NCI-H1105 (cell line): ENCODE measurements at regions not wholly inside any gene's neighbourhood (a gene's known extent, or its start where the extent isn't known, plus 50 kb on each side); places are given as distances from the start of the nearest gene placed in this dataset.

Experiments
- DNase-seq: peaks from one replicate; lab custom pipeline; 2025; lab: John Stamatoyannopoulos, UW

DNA sequence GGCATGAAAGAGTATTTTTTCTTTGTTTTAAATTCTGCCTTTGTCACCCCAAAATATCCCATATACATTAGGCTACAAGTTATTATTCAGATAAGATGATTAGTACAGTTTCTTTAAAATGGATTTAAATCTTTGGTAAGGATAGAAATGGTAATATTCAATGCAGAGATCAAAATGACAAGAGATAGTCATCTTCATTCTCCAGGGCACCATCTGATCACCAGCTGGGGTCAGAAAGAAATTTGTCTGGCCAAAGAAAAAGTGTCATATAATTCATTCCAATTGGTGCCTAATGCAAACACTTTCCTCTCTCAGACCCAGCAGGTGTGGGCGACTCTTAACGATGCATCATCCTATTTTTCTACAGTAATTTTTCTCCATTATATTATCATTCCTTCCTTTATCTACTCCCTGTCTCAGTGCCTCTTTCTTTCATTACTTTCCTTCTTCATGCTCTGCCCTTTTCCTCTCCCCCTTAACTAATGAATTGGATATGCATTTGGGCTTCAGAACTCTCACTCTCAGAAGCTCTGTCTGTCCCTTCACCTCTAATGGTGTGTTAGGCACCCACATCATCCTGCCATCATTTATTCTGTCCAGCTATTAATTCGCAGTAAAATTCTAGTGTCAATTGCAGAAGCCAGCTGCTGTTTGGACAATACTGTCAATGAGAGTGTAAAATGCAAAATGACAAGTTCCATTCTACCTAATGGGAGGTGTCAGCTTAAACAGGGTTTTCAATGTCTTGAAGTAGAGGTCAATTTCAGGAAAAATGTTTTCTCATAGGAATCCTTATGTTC, 570.5 kb downstream of the TDRD15 start:
- no peak for DNase-seq

DNA sequence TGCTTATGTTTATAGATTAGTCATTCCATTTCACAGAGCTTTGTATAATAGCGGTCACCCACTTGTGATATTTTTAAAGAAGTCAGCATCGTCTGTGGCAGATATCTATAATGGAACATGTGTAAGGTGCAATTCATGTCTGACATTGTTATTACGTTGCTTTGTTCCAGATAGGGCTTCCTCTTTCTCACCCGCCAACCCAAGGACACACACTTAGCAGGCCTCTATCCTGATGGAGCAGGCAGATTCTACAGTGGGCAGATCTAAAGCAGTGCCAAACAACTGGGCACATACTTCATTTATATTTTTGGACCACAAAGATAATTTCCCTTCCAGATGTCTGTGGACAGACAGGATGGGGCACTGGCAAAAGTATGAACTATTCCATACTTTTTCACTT, 573.1 kb downstream of the TDRD15 start:
- DNase-seq, result no peak

DNA sequence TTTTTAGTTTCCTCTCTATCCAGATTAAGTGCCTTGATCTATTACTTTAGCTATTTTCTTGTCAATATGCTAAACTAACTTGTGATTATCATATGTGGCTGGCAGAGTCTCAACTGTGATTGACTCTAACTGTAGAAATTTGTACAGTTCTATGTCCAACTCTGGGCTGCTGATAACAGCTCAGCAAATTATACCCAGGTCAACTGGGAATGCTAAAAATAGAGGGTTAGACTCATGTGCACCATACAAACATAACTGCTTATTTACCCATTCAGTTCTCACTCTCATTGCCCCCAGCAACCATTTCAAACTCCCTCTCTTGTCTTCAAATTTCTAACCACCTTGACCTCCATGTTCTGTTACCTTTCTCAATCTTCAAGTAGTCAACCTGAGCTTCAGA, 576.9 kb downstream of the TDRD15 start:
- no peak for DNase-seq

DNA sequence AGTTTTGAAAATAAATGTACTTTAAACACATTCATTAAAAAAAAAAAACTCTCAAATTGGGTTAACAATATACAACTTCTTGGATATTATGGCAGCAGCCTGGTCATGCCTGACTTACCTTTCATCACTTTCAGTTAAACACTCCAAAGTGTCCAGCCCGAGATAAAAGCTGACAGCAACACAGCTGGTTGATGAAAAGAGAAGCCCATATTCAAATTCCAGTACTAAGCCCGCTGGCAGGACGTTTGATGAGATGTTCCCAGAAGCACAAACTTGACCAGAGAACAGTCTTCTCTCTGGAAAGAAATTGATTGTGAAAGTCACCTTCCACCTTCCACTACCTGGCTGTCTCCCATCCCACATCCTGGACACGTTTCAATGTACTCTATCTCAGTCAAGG, 586.3 kb downstream of the TDRD15 start:
- DNase-seq, result no peak

DNA sequence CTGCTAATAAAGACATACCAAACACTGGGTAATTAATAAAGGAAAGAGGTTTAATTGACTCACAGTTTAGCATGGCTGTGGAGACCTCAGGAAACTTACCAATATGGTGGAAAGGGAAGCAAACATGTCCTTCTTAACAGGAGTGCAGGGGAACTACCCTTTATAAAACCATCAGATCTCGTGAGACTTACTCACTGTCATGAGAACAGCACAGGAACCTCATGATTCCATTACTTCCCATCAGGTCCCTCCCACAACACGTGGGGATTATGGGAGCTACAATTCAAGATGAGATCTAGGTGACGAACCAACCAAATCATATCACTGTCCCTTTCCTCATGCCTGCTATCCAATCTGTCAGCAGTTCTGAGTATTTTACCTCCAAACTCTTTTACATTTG, 586.7 kb downstream of the TDRD15 start:
- no peak for DNase-seq

DNA sequence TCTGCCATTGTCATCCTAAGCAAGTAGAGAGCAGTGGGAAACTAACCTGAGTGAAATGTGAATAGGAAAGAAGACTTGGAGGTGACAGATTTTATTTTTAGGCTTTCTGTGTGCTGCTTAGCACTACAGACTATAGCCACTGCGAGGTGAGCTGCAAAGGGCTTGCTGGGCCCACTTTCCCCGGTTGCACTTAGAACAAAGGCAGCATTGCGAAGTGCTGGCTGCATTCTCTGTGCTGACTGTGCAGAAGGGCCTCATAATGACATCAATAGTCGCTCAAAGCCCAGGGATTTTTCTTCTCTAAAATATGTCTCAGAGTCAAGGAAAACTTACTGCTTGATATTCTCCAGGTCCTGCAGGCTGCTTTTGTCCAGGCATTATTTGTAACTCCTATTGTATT, 592.1 kb downstream of the TDRD15 start:
- no peak for DNase-seq

DNA sequence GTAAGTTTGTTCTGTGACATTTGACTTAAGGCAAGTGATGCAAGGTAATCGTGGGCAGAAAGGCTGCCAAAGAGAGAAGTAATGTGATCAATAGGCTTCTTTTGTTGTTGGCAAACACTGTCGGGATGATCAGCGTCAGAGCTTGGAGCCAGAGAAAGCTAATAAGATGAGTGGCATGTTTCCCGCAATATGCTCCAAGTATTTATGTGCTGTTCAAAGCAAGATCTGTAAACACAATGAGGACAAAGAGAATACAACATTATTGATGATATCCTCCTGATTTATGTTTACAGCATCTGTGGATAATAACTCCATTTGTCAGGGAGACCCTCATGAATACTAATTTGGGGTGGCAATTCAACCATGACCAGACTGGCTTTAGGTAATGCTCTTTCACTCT, 603.3 kb downstream of the TDRD15 start:
- DNase-seq, result peak; percentile 53

DNA sequence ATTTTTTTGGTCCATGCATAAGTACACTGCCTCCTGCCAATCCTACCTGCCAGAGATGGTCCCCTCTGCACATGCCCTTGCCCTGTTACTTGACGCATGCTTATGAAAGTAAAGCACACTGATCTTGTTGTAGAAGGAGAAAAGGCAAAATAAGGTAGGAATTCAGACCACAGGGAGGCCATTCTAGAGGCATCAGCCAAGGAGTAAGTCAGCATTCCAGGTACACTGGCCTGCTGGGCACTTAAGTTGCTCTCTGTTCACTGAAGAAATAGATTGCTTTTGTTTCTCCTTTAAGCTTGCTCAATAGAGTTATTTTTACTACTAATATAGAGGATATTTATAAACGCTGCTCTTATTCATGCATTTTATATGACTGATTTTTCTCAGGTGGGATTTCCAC, 604.4 kb downstream of the TDRD15 start:
- DNase-seq, result no peak

DNA sequence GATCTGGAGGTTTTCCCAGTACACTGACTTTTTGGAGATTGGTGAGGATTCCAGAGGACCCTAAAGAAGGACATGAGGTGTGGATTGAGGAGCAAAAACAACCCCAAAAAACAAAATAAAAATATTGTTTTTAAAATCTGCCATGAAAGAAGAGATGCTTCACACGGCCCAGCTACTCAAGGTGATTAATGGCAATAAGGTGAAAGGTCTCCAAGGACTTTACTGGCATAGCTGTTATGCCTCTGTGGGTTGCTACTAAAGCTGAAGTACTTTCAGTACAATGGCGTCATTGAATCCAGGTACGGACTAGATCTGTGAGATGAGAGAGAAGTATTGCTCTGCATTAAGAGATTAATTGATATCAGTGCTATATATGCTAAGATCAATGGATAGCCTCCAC, 606.4 kb downstream of the TDRD15 start:
- DNase-seq, result no peak

DNA sequence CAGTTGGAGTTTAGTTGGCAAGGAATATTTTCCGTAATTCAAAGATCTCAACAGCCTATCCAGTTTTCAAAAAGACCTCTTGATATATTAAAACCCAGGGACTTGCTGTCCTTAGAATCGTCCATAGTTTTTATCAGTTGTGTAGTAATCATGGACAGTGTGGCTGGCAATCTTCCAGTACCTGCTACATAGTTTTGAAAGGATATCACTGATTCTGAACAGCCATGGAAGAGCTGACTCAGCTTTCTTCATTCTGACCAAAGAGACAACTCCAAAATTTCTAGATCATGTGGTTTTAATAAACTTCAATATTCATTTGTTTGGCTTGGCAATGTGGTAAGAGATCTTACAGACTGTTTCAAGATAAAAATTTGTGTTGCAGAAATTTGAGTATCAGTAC, 616.7 kb downstream of the TDRD15 start:
- DNase-seq, result no peak

DNA sequence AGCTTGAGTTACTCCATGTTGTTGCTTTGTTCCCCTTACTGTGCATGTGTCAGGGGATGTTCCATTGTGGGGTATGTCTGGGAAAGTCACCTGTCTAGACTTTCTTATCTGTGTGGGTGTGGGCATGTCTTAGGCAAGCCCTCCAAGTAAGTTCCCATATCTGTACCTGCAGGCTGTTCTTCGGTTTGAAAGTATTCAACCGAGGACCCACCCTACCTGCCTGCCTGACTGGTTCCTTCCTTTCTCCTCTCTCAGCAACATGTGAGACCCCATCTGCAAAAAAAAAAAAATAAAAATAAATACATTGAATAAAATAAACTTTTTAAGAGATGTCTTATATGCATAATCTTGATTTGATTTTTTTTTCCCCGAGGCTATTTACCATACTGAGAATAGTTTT, 622.7 kb downstream of the TDRD15 start:
- no peak for DNase-seq

DNA sequence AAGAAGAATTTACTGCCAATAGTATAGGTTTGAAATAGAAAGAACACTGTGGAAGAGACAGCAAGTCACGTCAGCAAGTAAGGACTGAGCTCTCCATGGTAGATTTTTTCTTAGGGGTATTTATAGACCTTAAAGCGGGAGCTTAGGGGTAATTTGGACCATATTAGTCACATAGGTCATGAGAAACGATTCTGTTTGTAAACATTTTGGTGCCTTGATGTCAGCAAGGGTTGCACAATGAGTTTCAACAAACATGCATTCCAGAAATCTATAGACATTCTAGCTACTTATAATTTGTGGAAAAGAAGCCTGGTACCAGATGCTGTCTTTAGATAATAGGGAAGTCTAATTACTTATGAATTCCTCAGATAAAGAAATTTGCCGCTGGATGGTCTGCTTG, 624.7 kb downstream of the TDRD15 start:
- no peak for DNase-seq

DNA sequence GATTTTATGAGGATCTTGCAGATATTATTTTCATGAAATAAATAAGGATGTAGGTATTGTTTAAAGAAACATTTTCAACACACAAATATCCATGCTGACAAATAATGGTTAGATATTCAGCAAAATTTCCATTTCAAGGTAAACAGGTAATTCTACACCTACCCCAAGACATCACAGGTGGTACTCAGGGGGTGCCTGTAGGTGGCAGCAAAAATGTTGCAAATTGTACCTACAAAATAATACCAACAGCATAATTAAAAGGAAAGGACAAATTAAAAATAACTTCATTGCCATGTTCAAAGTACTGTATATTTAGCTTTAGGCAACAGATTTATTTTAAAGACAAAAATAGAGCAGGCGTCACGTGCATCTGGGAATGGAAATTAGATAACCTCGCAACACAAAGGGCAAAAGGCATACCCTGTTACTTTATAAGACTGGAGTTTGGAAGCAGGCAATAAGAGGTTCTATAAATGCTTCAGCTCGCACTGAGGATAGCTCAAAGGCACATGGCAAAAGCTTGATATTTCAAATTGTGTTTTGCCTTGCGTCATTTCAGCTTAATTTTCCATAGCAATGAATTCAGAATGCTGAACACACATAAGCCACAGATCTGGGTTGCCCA, 630.5 kb downstream of the TDRD15 start:
- no peak for DNase-seq

DNA sequence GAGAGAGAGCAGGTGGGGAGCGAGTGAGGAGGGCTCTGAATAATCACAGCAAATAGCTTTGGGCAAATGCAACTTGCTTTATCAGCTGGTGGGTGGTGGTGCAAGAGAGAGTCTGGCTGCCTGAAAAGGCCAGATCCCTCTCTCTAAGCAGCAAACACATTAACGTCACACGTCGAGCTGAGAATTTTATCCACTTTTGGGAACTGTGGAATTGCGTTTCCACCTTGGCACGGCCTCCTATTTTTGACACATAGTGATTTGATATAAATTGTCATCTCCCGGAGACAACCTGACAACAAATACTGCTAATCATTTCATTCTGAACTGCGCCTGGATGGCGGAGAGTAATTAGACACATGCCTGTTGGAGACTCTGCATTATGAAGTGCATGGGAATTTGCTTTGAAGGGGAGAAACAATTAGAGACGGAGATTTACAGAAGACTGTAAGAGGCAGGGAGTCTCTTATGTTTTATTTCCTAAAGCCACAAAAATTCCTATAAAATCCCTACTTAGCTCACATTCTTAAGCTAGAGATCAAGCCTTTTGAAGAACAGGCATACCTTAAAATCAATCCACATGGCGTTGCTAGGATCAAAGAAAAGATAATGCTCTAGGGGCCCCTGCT, 634.1 kb downstream of the TDRD15 start:
- DNase-seq, result no peak

DNA sequence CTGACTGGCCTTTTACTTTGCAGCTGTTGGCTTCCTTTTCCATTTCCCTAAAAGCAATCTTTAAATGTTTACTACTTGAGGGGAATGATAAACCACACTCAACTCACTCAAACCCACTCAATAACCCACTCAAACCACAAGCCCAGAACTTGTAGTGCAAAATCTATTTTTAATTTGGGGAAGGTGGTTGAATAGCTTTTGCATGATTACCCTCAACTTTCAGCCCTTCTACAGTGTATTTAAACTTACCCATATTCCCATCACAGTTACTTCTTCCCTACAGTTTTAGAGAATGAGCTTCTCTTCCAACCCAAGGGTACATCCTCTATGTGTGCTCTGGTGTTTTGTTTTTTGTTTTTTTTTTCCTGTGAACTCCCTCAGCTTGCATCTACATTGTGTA, 636.1 kb downstream of the TDRD15 start:
- DNase-seq, result no peak

DNA sequence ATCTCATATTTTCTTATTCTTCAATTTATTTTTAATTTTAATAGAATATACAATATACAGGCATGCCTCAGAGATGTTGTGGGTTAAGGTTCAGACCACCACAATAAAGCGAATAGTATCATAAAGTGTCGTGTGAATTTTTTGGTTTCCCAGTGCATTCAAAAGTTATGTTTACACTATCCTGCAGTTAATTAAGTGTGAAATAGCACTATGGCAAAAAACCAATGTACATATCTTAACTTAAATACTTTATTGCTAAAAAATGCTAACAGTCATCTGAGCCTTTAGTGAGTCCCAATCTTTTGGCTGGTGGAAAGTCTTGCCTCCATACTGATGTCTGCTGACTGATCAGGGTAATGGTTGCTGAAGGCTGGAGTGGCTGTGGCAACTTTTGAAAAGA, 637.6 kb downstream of the TDRD15 start:
- no peak for DNase-seq

DNA sequence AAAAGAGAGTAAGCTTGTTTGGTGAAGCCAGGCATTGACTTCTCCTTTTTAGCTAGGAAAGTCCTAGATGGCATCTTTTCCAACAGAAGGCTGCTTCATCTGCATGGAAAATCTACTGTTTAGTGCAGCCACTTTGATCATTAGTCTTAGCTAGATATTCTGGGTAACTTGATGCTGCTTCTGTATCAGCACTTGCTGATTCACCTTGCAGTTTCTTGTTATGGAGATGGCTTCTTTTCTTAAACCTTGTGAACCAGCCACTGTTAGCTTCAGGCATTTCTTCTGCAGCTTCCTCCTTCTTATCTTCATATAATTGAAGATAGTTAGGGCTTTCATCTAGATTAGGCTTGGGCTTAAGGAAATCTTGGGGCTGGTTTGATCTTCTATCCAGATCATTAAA, 639.7 kb downstream of the TDRD15 start:
- no peak for DNase-seq

DNA sequence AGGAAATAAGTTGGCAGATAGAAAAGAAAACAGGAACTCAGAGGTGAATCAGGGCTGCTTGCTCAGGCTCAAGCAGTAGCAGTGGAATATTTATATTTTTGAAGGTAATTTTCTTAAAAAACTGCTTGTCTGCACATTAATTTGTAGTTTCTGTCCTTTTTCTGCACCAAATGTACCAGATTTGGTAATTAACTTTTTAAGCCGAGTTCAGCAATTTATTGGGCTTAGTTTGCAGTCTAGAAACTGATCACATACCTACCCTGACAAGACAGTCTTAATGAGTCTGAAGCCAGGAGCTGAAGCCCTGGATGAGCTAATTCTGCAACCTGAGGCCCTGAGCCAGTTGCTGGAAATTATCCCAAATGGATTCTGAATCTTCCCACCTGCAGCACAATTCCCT, 647.0 kb downstream of the TDRD15 start:
- DNase-seq, result no peak

DNA sequence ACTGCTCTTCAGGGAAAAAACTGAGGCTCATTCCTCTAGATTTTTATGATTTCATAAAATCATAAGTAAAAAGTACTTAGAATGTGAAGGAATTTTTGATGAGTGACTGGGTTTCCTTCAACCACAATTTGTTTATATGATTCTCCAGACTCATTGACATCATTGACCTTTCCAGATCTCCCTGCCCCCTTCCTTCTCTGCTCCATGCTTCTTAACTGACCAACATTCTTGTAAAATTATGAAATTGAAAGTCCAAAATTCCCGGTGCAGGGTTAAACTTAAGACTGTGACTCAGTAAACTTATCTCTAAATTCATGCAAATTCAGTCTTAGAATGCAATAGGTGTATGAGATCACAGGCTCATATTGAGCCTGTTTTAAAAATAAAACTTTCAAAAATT, 648.9 kb downstream of the TDRD15 start:
- DNase-seq, result no peak

DNA sequence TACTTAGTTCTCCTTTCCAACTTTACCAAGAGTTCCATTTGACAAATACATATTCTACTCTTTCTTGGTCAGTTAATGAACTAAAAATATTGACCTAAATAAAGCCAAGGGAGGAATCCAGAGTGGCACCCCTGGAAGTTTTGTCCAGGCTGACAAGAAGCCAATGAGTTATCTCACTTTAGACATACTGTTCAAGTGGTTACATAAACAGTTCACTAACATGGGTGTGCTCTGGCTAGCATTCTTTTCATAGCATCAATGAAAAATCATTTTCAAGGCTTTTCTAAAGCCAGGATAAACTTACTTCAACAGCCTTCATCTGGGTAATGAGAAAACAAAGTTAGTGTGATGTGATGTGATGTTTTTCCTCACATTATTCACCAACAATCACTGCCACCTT, 649.4 kb downstream of the TDRD15 start:
- DNase-seq, result no peak

DNA sequence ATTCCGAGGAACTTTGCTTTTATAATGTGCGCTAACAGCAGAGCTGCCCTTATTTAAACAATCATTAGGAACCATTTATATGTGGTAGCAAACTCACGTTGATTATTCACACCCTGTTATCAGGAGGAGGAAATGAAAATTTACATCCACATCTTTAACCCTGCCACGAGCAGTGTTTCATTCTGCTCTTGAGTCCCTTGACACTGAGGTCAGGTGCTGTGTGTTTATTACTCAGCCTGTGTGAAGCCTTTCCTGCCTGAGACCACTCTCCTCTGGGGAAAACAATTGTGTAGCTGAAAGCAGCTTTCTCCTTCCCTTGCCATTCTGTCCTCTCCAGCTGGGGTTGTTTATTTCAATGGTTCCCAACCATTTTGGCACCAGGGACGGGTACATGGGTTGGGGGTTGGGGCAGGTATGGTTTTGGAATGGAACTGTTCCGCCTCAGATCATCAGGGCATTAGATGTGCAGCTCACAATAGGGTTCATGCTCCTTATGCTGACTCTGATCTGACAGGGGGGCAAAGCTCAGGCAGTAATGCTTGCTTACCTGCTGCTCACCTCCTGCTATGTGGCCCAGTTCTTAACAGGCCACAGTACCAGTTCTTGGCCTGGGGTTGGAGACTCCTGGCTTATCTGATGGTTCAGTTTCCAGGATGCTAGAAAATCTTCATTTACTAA, 651.1 kb downstream of the TDRD15 start:
- no peak for DNase-seq

DNA sequence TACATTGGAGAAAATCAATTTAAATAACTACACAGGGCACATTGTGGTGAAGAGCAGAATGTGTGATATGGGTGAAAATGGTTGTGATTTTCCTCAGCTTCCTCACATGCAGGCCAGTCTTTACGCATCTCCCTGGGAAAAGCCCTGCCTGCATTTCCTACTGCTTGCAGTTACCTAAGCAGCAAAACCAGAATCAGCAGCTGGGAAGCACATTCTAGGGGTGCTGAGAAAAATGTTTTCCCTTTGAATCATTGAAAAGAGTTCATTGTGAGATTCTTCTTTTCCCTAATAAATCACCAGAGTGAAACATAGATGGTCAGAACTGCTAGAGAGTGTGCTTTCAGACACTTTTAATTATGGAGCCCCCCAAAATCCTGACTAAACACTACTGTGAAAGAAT, 656.0 kb downstream of the TDRD15 start:
- no peak for DNase-seq

DNA sequence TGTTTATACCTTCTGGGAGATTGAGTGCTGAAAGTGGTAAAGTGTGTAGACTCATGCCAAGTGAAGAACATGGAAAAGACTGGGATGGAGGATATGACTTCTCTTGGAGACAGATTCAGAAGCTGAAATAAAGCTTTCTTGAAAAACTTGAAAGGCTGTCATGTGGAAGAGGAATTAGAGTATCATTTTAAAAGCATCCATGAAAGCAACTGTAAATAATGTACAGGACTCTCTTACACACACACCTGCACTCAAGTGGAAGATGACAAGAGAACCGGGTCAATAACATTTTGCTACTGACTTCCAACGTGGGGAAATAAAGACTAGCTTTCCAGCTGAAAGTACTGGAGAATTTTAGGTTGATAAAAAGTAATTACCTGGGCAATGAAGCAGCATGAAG, 658.2 kb downstream of the TDRD15 start:
- no peak for DNase-seq
